Chondrocyte (in vitro differentiated cells): ENCODE measurements at regions not wholly inside any gene's neighbourhood (a gene's known extent, or its start where the extent isn't known, plus 50 kb on each side); places are given as distances from the start of the nearest gene placed in this dataset.

ENCODE experiments used
- DNase-seq: peaks from one replicate; pipeline ENCODE4 v3.0.0; 2021; ENCODE audit warnings: mixed read lengths, low spot score
- H3K27ac Mint-ChIP-seq: one replicate; pipeline ENCODE4 v1.8.0; 2021; ENCODE audit warnings: mild to moderate bottlenecking, moderate library complexity, mixed read lengths; ENCODE audit not compliant: unreplicated experiment
- H3K27me3 Mint-ChIP-seq: 2 replicates; pipeline ENCODE4 v1.8.0; 2021; ENCODE audit warnings: low read depth, mixed read lengths
- H3K36me3 Mint-ChIP-seq: 2 replicates; pipeline ENCODE4 v1.8.0; 2021; ENCODE audit warnings: low read depth, mixed read lengths
- H3K4me1 Mint-ChIP-seq: 2 replicates; pipeline ENCODE4 v1.8.0; 2021; ENCODE audit warnings: low read depth, mild to moderate bottlenecking, mixed read lengths
- H3K4me3 Mint-ChIP-seq: one replicate; pipeline ENCODE4 v1.8.0; 2021; ENCODE audit warnings: mild to moderate bottlenecking, moderate library complexity, mixed read lengths; ENCODE audit not compliant: unreplicated experiment
- H3K9me3 Mint-ChIP-seq: 2 replicates; pipeline ENCODE4 v1.8.0; 2021; ENCODE audit warnings: low read depth, mixed read lengths
- TF ChIP-seq, protein P1 (sequence below): fragments of 200-600 bp; sonication (generic); IDR thresholded peaks from 2 replicates; pipeline ENCODE4 v1.5.0; 2021; ENCODE audit warnings: antibody characterized with exemption, mild to moderate bottlenecking, moderate library complexity

DNA sequence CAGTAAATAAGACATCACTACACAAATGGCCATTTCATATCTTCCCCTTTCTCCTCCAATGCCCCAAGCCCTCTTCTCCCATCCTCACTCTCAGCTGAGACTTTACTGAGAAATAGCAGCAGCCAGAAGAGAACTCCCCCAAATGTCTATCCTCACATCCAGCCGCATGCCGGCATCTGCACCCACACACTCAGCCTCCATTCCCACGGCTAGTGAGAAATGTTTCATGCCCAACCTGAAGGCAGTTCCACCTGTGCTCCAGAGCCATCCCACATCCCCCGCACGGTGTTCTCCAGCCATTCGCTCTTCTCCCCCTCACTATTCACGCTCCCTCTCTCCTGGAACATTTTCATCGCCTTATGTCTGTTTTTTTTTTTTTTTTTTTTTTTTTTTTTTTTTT lies 208.7 kb upstream of the DIO3 start:
- TF ChIP-seq, protein P1, sequence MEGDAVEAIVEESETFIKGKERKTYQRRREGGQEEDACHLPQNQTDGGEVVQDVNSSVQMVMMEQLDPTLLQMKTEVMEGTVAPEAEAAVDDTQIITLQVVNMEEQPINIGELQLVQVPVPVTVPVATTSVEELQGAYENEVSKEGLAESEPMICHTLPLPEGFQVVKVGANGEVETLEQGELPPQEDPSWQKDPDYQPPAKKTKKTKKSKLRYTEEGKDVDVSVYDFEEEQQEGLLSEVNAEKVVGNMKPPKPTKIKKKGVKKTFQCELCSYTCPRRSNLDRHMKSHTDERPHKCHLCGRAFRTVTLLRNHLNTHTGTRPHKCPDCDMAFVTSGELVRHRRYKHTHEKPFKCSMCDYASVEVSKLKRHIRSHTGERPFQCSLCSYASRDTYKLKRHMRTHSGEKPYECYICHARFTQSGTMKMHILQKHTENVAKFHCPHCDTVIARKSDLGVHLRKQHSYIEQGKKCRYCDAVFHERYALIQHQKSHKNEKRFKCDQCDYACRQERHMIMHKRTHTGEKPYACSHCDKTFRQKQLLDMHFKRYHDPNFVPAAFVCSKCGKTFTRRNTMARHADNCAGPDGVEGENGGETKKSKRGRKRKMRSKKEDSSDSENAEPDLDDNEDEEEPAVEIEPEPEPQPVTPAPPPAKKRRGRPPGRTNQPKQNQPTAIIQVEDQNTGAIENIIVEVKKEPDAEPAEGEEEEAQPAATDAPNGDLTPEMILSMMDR: no peak
- Mint-ChIP-seq H3K27ac (no peak overlapping the region), H3K9me3 (peaks cover 23% of the 10 kb centered on the region), H3K4me3 (no peak overlapping the region), H3K27me3 (peaks cover 7% of the 10 kb centered on the region), H3K36me3 (peaks cover 2% of the 10 kb centered on the region), H3K4me1 (no peaks in the 10 kb centered on the region)
- no peak for DNase-seq

DNA sequence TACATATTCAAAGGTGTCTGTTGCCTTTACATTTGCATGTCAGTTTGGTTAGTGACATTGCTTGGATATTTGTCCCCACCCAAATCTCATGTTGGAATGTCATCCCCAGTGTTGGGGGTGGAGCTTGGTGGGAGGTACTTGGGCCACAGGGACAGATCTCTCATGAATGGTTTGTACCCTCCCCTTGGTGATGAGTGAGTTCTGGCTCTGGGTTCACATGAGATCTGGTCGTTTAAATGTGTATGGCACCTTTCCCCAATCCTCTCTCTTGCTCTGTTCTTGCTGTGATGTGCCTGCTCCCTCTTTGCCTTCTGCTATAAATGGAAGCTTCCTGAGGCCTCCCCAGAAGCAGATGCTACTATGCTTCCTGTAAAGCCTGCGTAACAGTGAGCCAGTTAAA lies 207.9 kb upstream of the DIO3 start:
- peaks cover 7% of the 10 kb centered on the region for H3K27me3 Mint-ChIP-seq

DNA sequence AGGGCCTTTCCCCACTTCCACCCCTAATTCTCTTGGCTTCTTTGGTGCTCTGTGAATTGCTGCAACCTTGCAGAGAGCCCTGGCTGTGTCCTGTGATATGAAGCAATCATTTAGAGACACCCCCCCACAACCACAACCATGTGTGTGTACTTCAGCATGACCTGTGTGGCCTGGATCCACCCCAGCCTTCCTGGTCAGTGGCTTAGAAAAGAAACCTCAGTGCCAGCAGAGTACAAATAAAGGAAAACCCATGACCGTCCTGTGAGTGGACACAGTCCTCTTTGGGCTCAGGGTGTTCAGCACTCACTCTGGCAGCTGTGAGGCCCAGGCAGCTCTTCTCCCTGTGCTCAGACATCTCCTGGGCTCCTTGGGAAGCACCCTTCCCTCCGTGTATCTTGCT lies 206.6 kb upstream of the DIO3 start:
- no peaks in the 10 kb centered on the region for H3K4me1 Mint-ChIP-seq
- peaks cover 23% of the 10 kb centered on the region for H3K9me3 Mint-ChIP-seq
- H3K36me3 Mint-ChIP-seq: peaks cover 2% of the 10 kb centered on the region

More for the DNA sequence above, 207.9 kb upstream of the DIO3 start:
- H3K4me3 Mint-ChIP-seq: no peak overlapping the region
- no peak for DNase-seq
- H3K9me3 Mint-ChIP-seq: peaks cover 23% of the 10 kb centered on the region
- TF ChIP-seq, protein P1: no peak
- H3K4me1 Mint-ChIP-seq: no peaks in the 10 kb centered on the region
- H3K27ac Mint-ChIP-seq: no peak overlapping the region
- H3K36me3 Mint-ChIP-seq: peaks cover 2% of the 10 kb centered on the region

DNA sequence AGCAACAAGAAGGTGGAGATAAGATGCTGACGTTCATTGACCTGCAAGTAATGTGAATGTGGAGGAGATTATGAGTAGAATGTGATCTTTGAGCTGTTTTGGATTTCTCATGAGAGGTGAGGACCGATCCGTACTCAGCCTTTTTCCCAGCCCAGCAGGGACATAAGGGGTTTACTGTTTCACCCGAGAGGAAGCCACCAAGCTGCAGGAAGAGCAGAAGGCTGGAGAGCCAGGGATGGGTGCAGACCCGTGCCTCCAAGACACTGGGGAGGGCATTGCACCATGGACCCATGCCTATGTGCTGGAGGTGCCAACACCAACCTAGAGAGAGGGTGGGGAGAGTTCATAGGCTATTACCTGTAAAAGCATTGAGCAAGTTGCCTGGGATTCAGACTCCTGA lies 206.0 kb upstream of the DIO3 start:
- Mint-ChIP-seq H3K4me1 (no peaks in the 10 kb centered on the region), H3K27ac (no peak overlapping the region), H3K36me3 (peaks cover 2% of the 10 kb centered on the region), H3K27me3 (peaks cover 14% of the 10 kb centered on the region), H3K4me3 (no peak overlapping the region), H3K9me3 (peaks cover 23% of the 10 kb centered on the region)
- TF ChIP-seq, protein P1: no peak
- DNase-seq: no peak

More for the DNA sequence above, 206.6 kb upstream of the DIO3 start:
- no peak overlapping the region for H3K4me3 Mint-ChIP-seq
- no peak overlapping the region for H3K27ac Mint-ChIP-seq
- H3K27me3 Mint-ChIP-seq: peaks cover 14% of the 10 kb centered on the region
- TF ChIP-seq, protein P1: no peak
- DNase-seq: no peak

- TF ChIP-seq, protein P1: no peak
- no peaks in the 10 kb centered on the region for H3K4me1 Mint-ChIP-seq
- H3K27ac Mint-ChIP-seq: no peak overlapping the region
- H3K4me3 Mint-ChIP-seq: no peak overlapping the region
- H3K36me3 Mint-ChIP-seq: peaks cover 2% of the 10 kb centered on the region
- peaks cover 10% of the 10 kb centered on the region for H3K27me3 Mint-ChIP-seq
- no peak for DNase-seq
- H3K9me3 Mint-ChIP-seq: peaks cover 23% of the 10 kb centered on the region
Measured at GRCh38 chr14:101357038-101357437, 204.3 kb upstream of the DIO3 start.
